CD4-positive, alpha-beta memory T cell (primary cell): ENCODE measurements at regions not wholly inside any gene's neighbourhood (a gene's known extent, or its start where the extent isn't known, plus 50 kb on each side); places are given as distances from the start of the nearest gene placed in this dataset.
"Not testable (repeated sequence)": the region's sequence is repeated elsewhere in the genome, so short reads cannot be mapped to it uniquely, and the experiment has no call there.

ENCODE experiments used
- CTCF ChIA-PET: fragments of 350-600 bp; sonication (Branson Sonifier 250); formaldehyde crosslinking; loops from one replicate; lab custom pipeline; 2021; ENCODE audit warnings: inconsistent platforms; ENCODE audit not compliant: partially characterized antibody; lab: Charles Lee
- POLR2A ChIA-PET: fragments of 350-600 bp; sonication (Branson Sonifier 250); formaldehyde crosslinking; loops from one replicate; lab custom pipeline; 2021; ENCODE audit not compliant: partially characterized antibody; lab: Charles Lee
- DNase-seq, 5 donors: peaks; one replicate each; pipeline versions ENCODE4 v3.0.0 to v3.0.0-alpha.2; 2020 to 2022; ENCODE audit warnings: mixed read lengths in 1 of 5
- H3K27ac ChIP-seq: one replicate; pipeline ENCODE4 v1.7.0; 2013; ENCODE audit warnings: low read depth, low read length
- H3K27me3 ChIP-seq: 2 replicates; pipeline ENCODE4 v1.7.0; 2013; ENCODE audit warnings: mild to moderate bottlenecking, low read length, moderate library complexity; ENCODE audit not compliant: insufficient read depth
- H3K36me3 ChIP-seq: 2 replicates; pipeline ENCODE4 v1.7.0; 2013; ENCODE audit warnings: mild to moderate bottlenecking, low read length, moderate library complexity; ENCODE audit not compliant: insufficient read depth
- H3K4me1 ChIP-seq: 2 replicates; pipeline ENCODE4 v1.7.0; 2013; ENCODE audit warnings: mild to moderate bottlenecking, low read length, moderate library complexity; ENCODE audit not compliant: insufficient read depth
- H3K4me3 ChIP-seq, 2 donors: one replicate each; pipeline ENCODE4 v1.7.0; 2013; ENCODE audit warnings: low read length in 2 of 2, mild to moderate bottlenecking in 1 of 2
- H3K9me3 ChIP-seq, 2 donors: one replicate each; pipeline ENCODE4 v1.7.0; 2013; ENCODE audit warnings: low read length in 2 of 2, control low read depth in 1 of 2; ENCODE audit not compliant: control insufficient read depth in 1 of 2
- H3K27ac Mint-ChIP-seq, 7 donors: one replicate each; pipeline ENCODE4 v1.8.0; 2020 to 2021; ENCODE audit warnings: mixed read lengths in 7 of 7, mild to moderate bottlenecking in 6 of 7, inconsistent platforms in 3 of 7, moderate library complexity in 3 of 7
- H3K27me3 Mint-ChIP-seq, 2 donors: one replicate each; pipeline ENCODE4 v1.8.0; 2020 to 2021; ENCODE audit warnings: mixed read lengths in 2 of 2
- H3K36me3 Mint-ChIP-seq, 2 donors: one replicate each; pipeline ENCODE4 v1.8.0; 2020 to 2021; ENCODE audit warnings: mixed read lengths in 2 of 2, inconsistent platforms in 1 of 2, mild to moderate bottlenecking in 1 of 2
- H3K4me1 Mint-ChIP-seq, 4 donors: one replicate each; pipeline ENCODE4 v1.8.0; 2020 to 2021; ENCODE audit warnings: mixed read lengths in 4 of 4, mild to moderate bottlenecking in 1 of 4
- H3K4me3 Mint-ChIP-seq, 8 donors: one replicate each; pipeline ENCODE4 v1.8.0; 2020 to 2021; ENCODE audit warnings: mixed read lengths in 8 of 8, mild to moderate bottlenecking in 7 of 8, moderate library complexity in 6 of 8, inconsistent platforms in 3 of 8
- H3K9me3 Mint-ChIP-seq, 8 donors: one replicate each; pipeline ENCODE4 v1.8.0; 2020 to 2021; ENCODE audit warnings: mixed read lengths in 8 of 8, mild to moderate bottlenecking in 5 of 8, inconsistent platforms in 3 of 8, moderate library complexity in 1 of 8
- intact Hi-C: fragments of 100-400 bp; cut with micrococcal nuclease; formaldehyde crosslinking; loops from one replicate; pipeline ENCODE4 v1.15.1; 2023

DNA sequence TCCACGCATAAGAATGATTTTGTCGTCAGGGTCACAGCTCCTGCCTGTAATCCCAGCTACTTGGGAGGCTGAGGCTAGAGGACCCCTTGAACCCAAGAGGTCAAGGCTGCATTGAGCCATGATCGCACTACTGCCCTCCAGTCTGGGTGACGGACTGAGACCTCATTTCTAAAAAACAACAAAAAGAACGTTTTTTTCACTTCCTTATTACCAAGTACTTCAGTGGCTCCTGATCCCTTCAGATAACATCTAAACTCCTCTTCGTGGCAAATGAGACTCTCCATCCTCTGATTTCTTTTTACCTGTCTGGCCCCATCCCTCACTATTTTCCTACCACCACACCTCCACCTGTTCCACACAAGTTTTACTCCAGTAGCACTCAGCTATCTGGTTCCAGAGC, 105.4 kb upstream of the TLK1 start:
- Mint-ChIP-seq H3K36me3 (no peaks in the 10 kb centered on the region), H3K27ac (no peak overlapping the region), H3K9me3 (no peaks in the 10 kb centered on the region), H3K27me3 (no peaks in the 10 kb centered on the region), H3K4me1 (peaks cover 0 to 2% (median 1%) of the 10 kb centered on the region in 4 donors), H3K4me3 (no peak overlapping the region)
- Histone ChIP-seq H3K27me3 (no peaks in the 10 kb centered on the region), H3K4me3 (no peak overlapping the region), H3K9me3 (no peaks in the 10 kb centered on the region), H3K36me3 (no peaks in the 10 kb centered on the region), H3K4me1 (peaks cover under 1% of the 10 kb centered on the region), H3K27ac (no peak overlapping the region)
- intact Hi-C loops: no loop called here
- ChIA-PET POLR2A (no interaction called here), CTCF (interaction anchor here (1.3 kb wide), 1 partner anchor 112 kb away, joined by 3 read pairs; no protein-coding TSS in a partner anchor)
- no peak for DNase-seq

DNA sequence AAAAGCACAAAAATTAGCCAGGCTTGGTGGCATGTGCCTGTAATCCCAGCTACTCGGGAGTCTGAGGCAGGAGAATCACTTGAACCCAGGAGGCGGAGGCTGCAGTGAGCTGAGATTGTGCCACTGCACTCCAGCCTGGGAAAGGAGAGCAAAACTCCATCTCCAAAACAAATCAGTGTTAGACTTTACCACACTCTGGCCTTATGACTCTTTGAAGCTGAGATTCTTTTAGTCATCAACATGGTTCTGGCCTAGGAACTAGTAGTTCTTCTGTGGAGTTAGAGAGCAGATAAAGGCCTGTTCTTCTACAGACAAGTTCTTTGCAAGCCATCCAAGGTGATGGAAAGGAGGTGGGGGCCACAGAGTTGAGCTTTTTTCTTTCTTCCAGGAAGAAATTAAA, 100.8 kb upstream of the TLK1 start:
- POLR2A ChIA-PET, H3K9me3 ChIP-seq, H3K36me3 ChIP-seq, H3K4me3 ChIP-seq, DNase-seq, H3K27ac Mint-ChIP-seq, H3K36me3 Mint-ChIP-seq, H3K27me3 Mint-ChIP-seq, H3K9me3 Mint-ChIP-seq, H3K27me3 ChIP-seq, H3K4me3 Mint-ChIP-seq, H3K27ac ChIP-seq: not testable (repeated sequence)
- H3K4me1 ChIP-seq: peaks cover 13% of the 10 kb centered on the region
- H3K4me1 Mint-ChIP-seq: peaks cover 9 to 16% (median 13%) of the 10 kb centered on the region in 4 donors
- intact Hi-C loops: loop anchor here (5.0 kb wide), 1 partner anchor 99 kb away; the partner anchor contains the start of gene TLK1
- CTCF ChIA-PET: interaction anchor here (1.1 to 2.6 kb wide), 4 partner anchors 12 to 174 kb away, joined by 3 to 11 read pairs (median 4); no protein-coding TSS in a partner anchor

DNA sequence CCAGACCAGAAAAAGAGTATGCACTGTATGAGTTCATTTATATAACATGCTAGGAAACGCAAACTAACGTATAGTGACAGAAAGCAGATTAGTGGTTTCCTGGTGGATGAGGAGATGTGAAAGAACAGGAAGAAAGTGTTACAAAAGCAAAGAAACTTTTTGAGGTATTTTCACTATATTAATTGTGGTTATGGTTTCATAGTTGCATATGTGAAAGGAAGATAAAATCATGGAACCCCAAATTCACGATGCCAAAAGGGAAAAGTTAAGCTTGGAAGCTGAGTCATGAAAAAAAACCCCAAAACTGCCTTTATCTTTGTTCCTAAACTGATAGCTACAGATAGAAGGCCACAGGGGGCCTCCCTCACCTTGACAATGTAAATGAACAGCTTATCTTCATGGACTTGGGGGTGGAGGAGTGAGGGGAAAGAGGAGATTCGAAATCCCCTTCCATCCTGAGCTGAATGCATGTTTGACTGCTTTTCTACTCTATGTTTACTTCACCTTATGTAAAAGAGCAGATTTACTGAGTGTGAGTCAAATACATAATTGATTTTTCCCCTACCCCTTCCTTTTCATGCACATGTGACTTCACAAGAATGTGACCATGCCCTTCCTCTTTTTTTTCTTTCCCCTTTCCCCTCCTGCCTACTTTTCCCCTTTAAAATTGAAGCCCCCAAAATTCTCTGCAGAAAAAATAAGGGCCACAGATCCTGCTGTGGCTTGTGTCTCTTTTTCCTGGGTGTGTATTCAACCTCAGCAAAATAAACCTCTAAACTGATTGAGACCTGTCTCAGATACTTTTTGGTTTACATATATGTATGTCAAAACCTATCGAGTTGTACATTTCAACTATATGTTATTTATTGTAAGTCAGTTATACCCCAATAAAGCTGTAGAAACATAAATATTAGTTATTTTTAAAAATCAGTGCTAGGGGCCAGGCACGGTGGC, 100.1 kb upstream of the TLK1 start:
- no peaks in the 10 kb centered on the region for H3K9me3 ChIP-seq
- H3K27ac ChIP-seq: no peak overlapping the region
- Mint-ChIP-seq H3K4me3 (peak overlapping the region in 4 of 8 donors; percentile 5 to 71 (median 25)), H3K36me3 (no peaks in the 10 kb centered on the region), H3K27ac (peak overlapping the region in 6 of 7 donors; percentile 5 to 89 (median 70)), H3K27me3 (no peaks in the 10 kb centered on the region), H3K4me1 (peaks cover 9 to 16% (median 13%) of the 10 kb centered on the region in 4 donors), H3K9me3 (peaks cover 0 to 1% (median 0%) of the 10 kb centered on the region in 8 donors)
- POLR2A ChIA-PET: no interaction called here
- H3K36me3 ChIP-seq: no peaks in the 10 kb centered on the region
- H3K4me3 ChIP-seq: no peak overlapping the region
- CTCF ChIA-PET: interaction anchor here (1.0 to 2.6 kb wide), 5 partner anchors 11 to 174 kb away, joined by 3 to 11 read pairs (median 3); no protein-coding TSS in a partner anchor
- no peaks in the 10 kb centered on the region for H3K27me3 ChIP-seq
- H3K4me1 ChIP-seq: peaks cover 13% of the 10 kb centered on the region
- DNase-seq: no peak
- intact Hi-C loops: loop anchor here (5.0 kb wide), 1 partner anchor 98 kb away; the partner anchor contains the start of gene TLK1

DNA sequence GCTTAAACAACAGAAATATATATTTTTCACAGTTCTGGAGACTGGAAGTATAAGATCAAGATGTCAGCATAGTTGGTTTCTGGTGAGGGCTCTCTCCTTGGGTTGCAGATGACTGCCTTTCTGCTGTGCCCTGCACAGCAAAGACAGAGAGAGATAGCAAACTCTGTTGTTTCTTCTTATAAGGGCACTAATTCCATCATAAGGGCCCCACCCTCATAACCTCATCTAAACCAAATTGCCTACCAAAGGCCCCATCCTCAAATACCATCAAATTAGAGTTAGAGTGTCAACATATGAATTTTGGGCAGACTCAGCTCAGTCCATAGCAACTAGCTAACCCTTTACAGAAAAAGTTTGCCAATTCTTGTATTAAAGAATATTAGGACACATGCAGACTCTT, 94.0 kb upstream of the TLK1 start:
- Histone ChIP-seq H3K9me3 (no peaks in the 10 kb centered on the region), H3K4me3 (no peak overlapping the region), H3K4me1 (peaks cover 6% of the 10 kb centered on the region), H3K27me3 (no peaks in the 10 kb centered on the region), H3K27ac (no peak overlapping the region), H3K36me3 (no peaks in the 10 kb centered on the region)
- H3K36me3 Mint-ChIP-seq: no peaks in the 10 kb centered on the region
- CTCF ChIA-PET: interaction anchor here (0.9 to 1.2 kb wide), 2 partner anchors 12 to 162 kb away, joined by 3 read pairs; no protein-coding TSS in a partner anchor
- H3K27ac Mint-ChIP-seq: no peak overlapping the region
- no peaks in the 10 kb centered on the region for H3K27me3 Mint-ChIP-seq
- intact Hi-C loops: no loop called here
- DNase-seq: no peak
- H3K4me3 Mint-ChIP-seq: no peak overlapping the region
- peaks cover 0 to 1% (median 0%) of the 10 kb centered on the region in 8 donors for H3K9me3 Mint-ChIP-seq
- peaks cover under 1 to 8% (median 5%) of the 10 kb centered on the region in 4 donors for H3K4me1 Mint-ChIP-seq
- POLR2A ChIA-PET: no interaction called here

DNA sequence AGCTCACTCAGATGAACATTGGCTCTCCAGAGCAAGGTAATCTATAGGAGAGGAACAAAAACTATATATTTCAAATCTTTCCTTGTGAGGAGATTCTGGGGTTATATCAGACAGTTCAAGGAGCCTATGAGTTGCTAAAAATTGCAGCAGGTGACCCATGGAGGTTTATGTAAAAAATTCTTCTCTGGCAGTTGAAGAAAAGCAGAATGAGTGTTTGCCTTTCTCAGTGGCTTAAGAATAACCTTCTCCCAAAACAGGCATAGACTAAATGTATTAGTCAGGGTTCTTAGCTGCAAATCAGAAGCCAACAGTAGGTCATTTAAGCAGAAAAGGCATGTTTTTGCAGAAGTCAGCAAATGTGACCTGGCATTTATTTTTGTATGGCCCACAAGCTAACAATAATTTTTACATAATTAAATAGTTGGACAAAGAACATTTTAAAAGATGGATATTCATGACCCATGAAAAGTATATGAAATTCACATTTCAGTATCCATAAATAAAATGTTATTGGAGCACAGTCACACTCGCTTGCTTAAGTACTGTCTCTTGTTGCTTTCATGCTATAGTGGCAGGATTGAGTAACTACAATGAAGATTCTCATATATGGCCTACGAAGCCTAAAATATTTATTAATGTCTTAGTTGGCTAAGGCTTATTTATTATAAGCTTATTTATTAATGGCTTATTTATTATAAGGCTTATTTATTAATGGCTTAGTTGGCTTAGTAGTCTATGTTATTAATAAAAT, 93.4 kb upstream of the TLK1 start:
- H3K9me3 Mint-ChIP-seq: peaks cover 0 to 1% (median 0%) of the 10 kb centered on the region in 8 donors

DNA sequence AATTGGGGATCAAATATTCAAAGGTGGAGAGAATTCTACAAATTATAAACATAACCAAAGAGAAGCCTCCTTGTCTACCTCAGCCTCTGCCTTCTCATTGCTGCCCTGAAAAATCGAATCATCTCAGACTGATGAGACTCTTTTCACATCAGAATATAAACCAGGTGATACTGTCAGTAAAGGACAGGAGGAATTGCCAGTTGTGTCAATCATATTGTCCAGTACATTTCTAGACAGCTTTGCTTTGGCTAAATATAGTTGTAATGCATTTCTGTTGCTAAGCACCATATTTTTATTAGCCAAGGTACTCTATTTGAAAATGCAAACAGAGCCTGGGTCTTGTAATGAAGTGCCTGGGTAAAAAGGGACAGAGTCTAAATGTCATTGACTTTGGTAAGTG, 92.6 kb upstream of the TLK1 start:
- Mint-ChIP-seq H3K4me3 (no peak overlapping the region), H3K27ac (no peak overlapping the region), H3K9me3 (peaks cover 0 to 1% (median 0%) of the 10 kb centered on the region in 8 donors), H3K36me3 (no peaks in the 10 kb centered on the region), H3K4me1 (peaks cover 14 to 21% (median 18%) of the 10 kb centered on the region in 4 donors), H3K27me3 (no peaks in the 10 kb centered on the region)
- intact Hi-C loops: no loop called here
- no peak overlapping the region for H3K27ac ChIP-seq
- peaks cover 20% of the 10 kb centered on the region for H3K4me1 ChIP-seq
- DNase-seq: no peak
- POLR2A ChIA-PET: no interaction called here
- H3K36me3 ChIP-seq: no peaks in the 10 kb centered on the region
- CTCF ChIA-PET: no interaction called here
- no peak overlapping the region for H3K4me3 ChIP-seq
- H3K27me3 ChIP-seq: no peaks in the 10 kb centered on the region
- H3K9me3 ChIP-seq: no peaks in the 10 kb centered on the region

More for the DNA sequence above, 93.4 kb upstream of the TLK1 start:
- H3K4me3 ChIP-seq: no peak overlapping the region
- no peaks in the 10 kb centered on the region for H3K9me3 ChIP-seq
- H3K4me1 ChIP-seq: peaks cover 12% of the 10 kb centered on the region
- peaks cover 6 to 13% (median 10%) of the 10 kb centered on the region in 4 donors for H3K4me1 Mint-ChIP-seq
- no peak overlapping the region for H3K4me3 Mint-ChIP-seq
- H3K36me3 Mint-ChIP-seq: no peaks in the 10 kb centered on the region
- CTCF ChIA-PET: interaction anchor here (0.9 to 1.2 kb wide), 2 partner anchors 13 to 162 kb away, joined by 3 read pairs; no protein-coding TSS in a partner anchor
- H3K27me3 ChIP-seq: no peaks in the 10 kb centered on the region
- no peak overlapping the region for H3K27ac Mint-ChIP-seq
- H3K27me3 Mint-ChIP-seq: no peaks in the 10 kb centered on the region
- intact Hi-C loops: no loop called here
- no peaks in the 10 kb centered on the region for H3K36me3 ChIP-seq
- POLR2A ChIA-PET: no interaction called here
- no peak for DNase-seq
- no peak overlapping the region for H3K27ac ChIP-seq
